ENCODE measurements at regions not wholly inside any gene's neighbourhood (a gene's known extent, or its start where the extent isn't known, plus 50 kb on each side); places are given as distances from the start of the nearest gene placed in this dataset.
"Not testable (repeated sequence)": the region's sequence is repeated elsewhere in the genome, so short reads cannot be mapped to it uniquely, and the experiment has no call there.

GRCh38 chr21:10325546-10325945, 195.8 kb upstream of the TPTE start:
- H3K27me3 ChIP-seq (ENCODE audit: control insufficient read depth, insufficient read depth, low read length); H3K4me3 ChIP-seq (ENCODE audit: insufficient read depth, low read depth, low read length); H3K36me3 ChIP-seq (replicated peaks; ENCODE audit: control insufficient read depth, insufficient read depth, low read length); DNase-seq: not testable (repeated sequence)

DNA sequence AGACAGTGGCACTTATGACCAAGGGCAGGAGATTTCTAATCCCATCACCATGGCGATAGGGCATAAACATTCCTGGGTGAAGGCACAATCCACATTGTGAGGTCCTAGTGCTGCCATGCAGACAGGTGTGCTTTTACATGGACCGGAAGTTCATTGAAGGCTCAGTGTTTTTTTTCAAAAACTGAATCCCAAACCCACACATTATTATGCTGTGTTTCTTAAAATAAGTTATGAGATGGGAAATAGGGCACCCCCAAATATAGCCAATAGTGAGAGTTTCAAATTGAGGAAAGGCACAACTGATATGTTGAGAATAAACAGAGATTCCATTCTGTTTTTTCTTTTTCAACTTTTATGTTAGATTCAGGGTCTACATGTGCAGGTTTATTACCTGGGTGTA, 195.2 kb upstream of the TPTE start:
- DNase-seq; H3K4me3 ChIP-seq (ENCODE audit: insufficient read depth, low read depth, low read length): not testable (repeated sequence)

GRCh38 chr21:10328646-10329045, 192.7 kb upstream of the TPTE start:
- not testable (repeated sequence) for H3K36me3 ChIP-seq (replicated peaks; ENCODE audit: control insufficient read depth, insufficient read depth, low read length); DNase-seq; H3K4me3 ChIP-seq (ENCODE audit: insufficient read depth, low read depth, low read length); H3K27me3 ChIP-seq (ENCODE audit: control insufficient read depth, insufficient read depth, low read length)

More for the DNA sequence above, 195.2 kb upstream of the TPTE start:
- H3K27me3 ChIP-seq (ENCODE audit: control insufficient read depth, insufficient read depth, low read length); H3K36me3 ChIP-seq (replicated peaks; ENCODE audit: control insufficient read depth, insufficient read depth, low read length): not testable (repeated sequence)

DNA sequence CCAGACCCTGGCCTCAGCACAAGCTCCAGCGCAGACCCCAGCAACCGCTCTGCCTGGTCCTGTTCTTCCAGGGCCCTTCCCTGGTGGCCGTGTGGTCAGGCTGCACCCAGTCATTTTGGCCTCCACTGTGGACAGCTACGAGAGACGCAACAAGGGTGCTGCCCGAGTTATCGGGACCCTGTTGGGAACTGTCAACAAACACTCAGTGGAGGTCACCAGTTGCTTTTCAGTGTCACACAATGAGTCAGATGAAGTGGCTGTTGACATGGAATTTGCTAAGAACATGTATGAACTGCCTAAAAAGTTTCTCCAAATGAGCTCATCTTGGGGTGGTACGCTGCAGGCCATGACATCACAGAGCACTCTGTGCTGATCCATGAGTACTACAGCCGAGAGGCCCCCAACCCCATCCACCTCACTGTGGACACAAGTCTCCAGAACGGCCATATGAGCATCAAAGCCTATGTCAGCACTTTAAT, 190.7 kb upstream of the TPTE start:
- H3K36me3 ChIP-seq (replicated peaks; ENCODE audit: control insufficient read depth, insufficient read depth, low read length); H3K4me3 ChIP-seq (ENCODE audit: insufficient read depth, low read depth, low read length); DNase-seq; H3K27me3 ChIP-seq (ENCODE audit: control insufficient read depth, insufficient read depth, low read length): not testable (repeated sequence)

DNA sequence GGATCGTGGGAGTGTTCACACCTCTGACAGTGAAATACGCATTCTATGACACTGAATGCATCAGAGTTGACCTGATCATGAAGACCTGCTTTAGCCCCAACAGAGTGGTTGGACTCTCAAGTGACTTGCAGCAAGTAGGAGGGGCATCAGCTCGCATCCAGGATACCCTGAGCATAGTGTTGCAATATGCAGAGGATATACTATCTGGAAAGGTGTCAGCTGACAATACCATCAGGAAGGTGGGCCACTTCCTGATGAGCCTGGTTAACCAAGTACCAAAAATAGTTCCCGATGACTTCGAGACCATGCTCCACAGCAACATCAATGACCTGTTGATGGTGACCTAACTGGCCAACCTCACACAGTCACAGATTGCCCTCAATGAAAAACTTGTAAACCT, 190.2 kb upstream of the TPTE start:
- DNase-seq; H3K36me3 ChIP-seq (replicated peaks; ENCODE audit: control insufficient read depth, insufficient read depth, low read length): not testable (repeated sequence)

DNA sequence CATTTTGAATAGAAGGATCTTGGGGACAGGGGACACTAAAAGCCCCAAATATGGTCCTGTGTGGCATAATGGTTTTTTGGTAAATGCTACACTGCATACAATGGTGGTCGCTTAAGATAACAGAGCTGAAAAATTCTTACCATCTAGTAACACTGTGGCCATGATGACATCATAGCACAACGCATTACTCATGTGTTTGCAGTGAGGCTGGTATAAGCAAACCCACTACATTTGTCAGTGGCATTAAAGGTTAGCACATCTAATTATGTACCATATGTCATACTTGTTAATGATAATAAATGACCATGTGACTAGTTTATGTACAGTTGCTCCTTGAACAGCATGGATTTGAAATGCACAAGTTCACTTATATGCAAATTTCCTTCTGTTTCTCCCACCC, 188.4 kb upstream of the TPTE start:
- DNase-seq; H3K36me3 ChIP-seq (replicated peaks; ENCODE audit: control insufficient read depth, insufficient read depth, low read length); H3K27me3 ChIP-seq (ENCODE audit: control insufficient read depth, insufficient read depth, low read length); H3K4me3 ChIP-seq (ENCODE audit: insufficient read depth, low read depth, low read length): not testable (repeated sequence)

More for the DNA sequence above, 190.2 kb upstream of the TPTE start:
- not testable (repeated sequence) for H3K4me3 ChIP-seq (ENCODE audit: insufficient read depth, low read depth, low read length); H3K27me3 ChIP-seq (ENCODE audit: control insufficient read depth, insufficient read depth, low read length)

- not testable (repeated sequence) for DNase-seq; H3K36me3 ChIP-seq (replicated peaks; ENCODE audit: control insufficient read depth, insufficient read depth, low read length); H3K27me3 ChIP-seq (ENCODE audit: control insufficient read depth, insufficient read depth, low read length); H3K4me3 ChIP-seq (ENCODE audit: insufficient read depth, low read depth, low read length)
Observed at GRCh38 chr21:10334391-10334790, 187.0 kb upstream of the TPTE start.

GRCh38 chr21:10342261-10342956, 179.0 kb upstream of the TPTE start:
- H3K27me3 ChIP-seq (ENCODE audit: control insufficient read depth, insufficient read depth, low read length); H3K36me3 ChIP-seq (replicated peaks; ENCODE audit: control insufficient read depth, insufficient read depth, low read length); H3K4me3 ChIP-seq (ENCODE audit: insufficient read depth, low read depth, low read length); DNase-seq: not testable (repeated sequence)

DNA sequence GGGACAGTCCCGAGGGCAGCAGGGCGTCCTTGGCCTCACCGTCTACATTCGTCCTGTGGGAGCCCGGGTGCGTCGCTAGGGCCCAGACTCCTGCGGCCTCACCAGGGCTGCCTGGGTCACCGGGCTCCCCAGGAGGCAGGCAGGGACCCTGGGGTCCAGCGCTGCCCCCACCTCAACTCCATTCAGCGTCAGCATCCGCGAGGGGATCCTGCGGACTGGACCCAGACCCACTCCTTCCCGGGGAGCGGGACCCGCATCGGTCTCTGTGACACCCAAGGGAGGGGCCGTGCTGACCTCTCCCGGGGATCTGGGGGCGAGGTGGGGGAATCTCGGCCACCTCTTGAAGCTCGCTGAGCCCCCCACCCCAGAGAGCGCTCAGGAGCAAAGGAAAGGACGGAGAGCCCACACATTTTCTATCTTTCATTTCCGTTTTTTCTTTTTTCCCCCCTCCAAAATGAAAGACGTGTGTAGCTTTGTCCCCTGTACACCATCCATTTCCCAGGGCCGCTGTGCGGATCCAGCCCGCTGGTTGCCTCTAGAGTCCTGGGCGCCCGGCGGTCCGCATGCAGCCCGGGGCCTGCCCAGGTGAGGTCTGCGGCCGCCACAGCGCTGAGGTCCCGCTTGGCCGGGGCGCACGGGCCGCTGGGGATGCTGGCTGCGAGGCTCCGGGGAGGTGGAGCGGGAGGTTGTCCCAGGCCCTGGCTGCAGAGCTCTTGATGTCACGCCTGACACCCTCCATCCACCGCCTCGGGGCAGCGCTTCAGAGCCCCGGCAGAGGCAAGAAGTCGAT, 178.0 kb upstream of the TPTE start:
- DNase-seq = peak; percentile 33
- not testable (repeated sequence) for H3K36me3 ChIP-seq (replicated peaks; ENCODE audit: control insufficient read depth, insufficient read depth, low read length); H3K27me3 ChIP-seq (ENCODE audit: control insufficient read depth, insufficient read depth, low read length); H3K4me3 ChIP-seq (ENCODE audit: insufficient read depth, low read depth, low read length)

- not testable (repeated sequence) for H3K4me3 ChIP-seq (ENCODE audit: insufficient read depth, low read depth, low read length); H3K27me3 ChIP-seq (ENCODE audit: control insufficient read depth, insufficient read depth, low read length); H3K36me3 ChIP-seq (replicated peaks; ENCODE audit: control insufficient read depth, insufficient read depth, low read length); DNase-seq
Observed at GRCh38 chr21:10344266-10344665, 177.1 kb upstream of the TPTE start.

GRCh38 chr21:10345178-10345612, 176.2 kb upstream of the TPTE start:
- H3K27me3 ChIP-seq (ENCODE audit: control insufficient read depth, insufficient read depth, low read length); DNase-seq; H3K36me3 ChIP-seq (replicated peaks; ENCODE audit: control insufficient read depth, insufficient read depth, low read length); H3K4me3 ChIP-seq (ENCODE audit: insufficient read depth, low read depth, low read length): not testable (repeated sequence)

GRCh38 chr21:10346249-10346648, 175.1 kb upstream of the TPTE start:
- not testable (repeated sequence) for H3K36me3 ChIP-seq (replicated peaks; ENCODE audit: control insufficient read depth, insufficient read depth, low read length); H3K4me3 ChIP-seq (ENCODE audit: insufficient read depth, low read depth, low read length); H3K27me3 ChIP-seq (ENCODE audit: control insufficient read depth, insufficient read depth, low read length); DNase-seq

DNA sequence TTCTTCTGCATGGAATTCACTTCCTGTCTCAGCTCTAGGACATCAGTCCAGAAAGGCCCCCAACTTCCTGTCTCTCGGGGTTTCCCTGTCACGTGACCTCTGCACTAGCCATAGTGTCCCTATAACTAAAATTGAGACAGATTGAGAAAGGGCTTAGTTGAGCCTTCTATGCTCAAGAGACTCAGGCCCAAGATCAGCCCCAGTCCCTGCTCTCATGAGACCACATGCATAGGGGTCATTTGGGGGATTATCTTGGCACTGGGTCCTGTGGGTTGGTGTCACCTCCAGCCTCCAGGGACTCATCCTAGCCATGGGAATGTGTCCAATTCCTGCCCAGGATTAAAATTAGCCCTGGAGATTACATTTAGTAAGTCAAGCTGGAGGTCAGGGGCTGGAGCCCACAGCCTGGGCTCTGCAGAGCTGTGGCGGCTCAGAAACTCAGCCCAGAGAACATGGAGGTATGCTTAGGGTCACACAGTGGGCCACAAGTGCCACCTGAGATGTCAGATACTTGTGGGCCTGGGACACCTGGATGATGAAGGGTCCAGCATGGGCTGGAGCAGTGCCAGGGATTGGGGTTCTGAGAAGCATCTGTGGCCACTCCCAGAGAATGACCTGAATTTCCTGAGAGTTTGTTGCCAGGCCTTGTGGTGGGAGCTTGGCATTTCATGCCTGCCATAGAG, 174.3 kb upstream of the TPTE start:
- H3K4me3 ChIP-seq (ENCODE audit: insufficient read depth, low read depth, low read length); DNase-seq; H3K27me3 ChIP-seq (ENCODE audit: control insufficient read depth, insufficient read depth, low read length); H3K36me3 ChIP-seq (replicated peaks; ENCODE audit: control insufficient read depth, insufficient read depth, low read length): not testable (repeated sequence)

- not testable (repeated sequence) for H3K27me3 ChIP-seq (ENCODE audit: control insufficient read depth, insufficient read depth, low read length); H3K36me3 ChIP-seq (replicated peaks; ENCODE audit: control insufficient read depth, insufficient read depth, low read length); DNase-seq; H3K4me3 ChIP-seq (ENCODE audit: insufficient read depth, low read depth, low read length)
Observed at GRCh38 chr21:10347675-10348074, 173.7 kb upstream of the TPTE start.

DNA sequence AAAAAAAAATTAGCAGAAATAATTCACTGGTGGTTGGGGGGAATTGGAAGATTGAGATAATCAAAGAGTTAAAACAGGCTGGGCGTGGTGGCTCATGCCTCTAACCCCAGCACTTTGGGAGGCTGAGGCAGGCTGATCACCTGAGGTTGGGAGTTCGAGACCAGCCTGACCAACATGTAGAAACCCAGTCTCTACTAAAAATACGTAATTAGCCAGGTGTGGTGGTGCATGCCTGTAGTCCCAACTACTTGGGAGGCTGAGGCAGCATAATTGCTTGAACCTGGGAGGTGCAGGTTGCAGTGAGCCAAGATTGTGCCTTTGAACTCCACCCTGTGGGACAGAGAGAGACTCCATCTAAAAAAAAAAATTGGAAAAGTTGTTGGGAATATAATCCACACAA, 173.2 kb upstream of the TPTE start:
- not testable (repeated sequence) for H3K4me3 ChIP-seq (ENCODE audit: insufficient read depth, low read depth, low read length); DNase-seq; H3K36me3 ChIP-seq (replicated peaks; ENCODE audit: control insufficient read depth, insufficient read depth, low read length); H3K27me3 ChIP-seq (ENCODE audit: control insufficient read depth, insufficient read depth, low read length)
